ENCODE measurements at regions not wholly inside any gene's neighbourhood (a gene's known extent, or its start where the extent isn't known, plus 50 kb on each side); places are given as distances from the start of the nearest gene placed in this dataset.

- WGBS (ENCODE audit: insufficient coverage): 89% methylated on average over 3 of the region's 4 CpGs
- ATAC-seq (replicated peaks in 1 of 4) (no peak), DNase-seq (no peak)
Observed at GRCh38 chr5:53334431-53334941, 145.9 kb upstream of the FST start.

GRCh38 chr5:53335115-53335514 is 145.3 kb upstream of the FST start:
- ChIA-PET POLR2A (no interaction called here), CTCF (no interaction called here)

More at GRCh38 chr5:53334431-53334941, 145.9 kb upstream of the FST start:
- peaks cover 0 to 12% of the 10 kb centered on the region in 2 donors for H3K27me3 Mint-ChIP-seq
- POLR2A ChIA-PET: interaction anchor here in 1 of 2 donors (0.5 kb wide), 1 partner anchor 18 kb away, joined by 3 read pairs; no protein-coding TSS in a partner anchor
- H3K27ac Mint-ChIP-seq: no peak overlapping the region
- no peak overlapping the region for H3K4me3 Mint-ChIP-seq
- Histone ChIP-seq H3K4me3 (ENCODE audit: control insufficient read depth in 1 of 2, extremely low read depth in 1 of 2, low read length in 1 of 2) (no peak overlapping the region), H3K27me3 (replicated peaks in 1 of 2; ENCODE audit: control insufficient read depth in 2 of 2, extremely low read depth in 1 of 2, insufficient read depth in 2 of 2, low read length in 1 of 2) (no peaks in the 10 kb centered on the region), H3K36me3 (ENCODE audit: control insufficient read depth in 2 of 2, extremely low read depth in 1 of 2, insufficient read depth in 1 of 2, low read length in 1 of 2) (no peaks in the 10 kb centered on the region), H3K9me3 (no peaks in the 10 kb centered on the region), H3K27ac (ENCODE audit: low read length) (no peak overlapping the region), H3K4me1 (ENCODE audit: control insufficient read depth in 1 of 2, extremely low read depth in 1 of 2, insufficient read depth in 2 of 2, low read length in 2 of 2) (no peaks in the 10 kb centered on the region)
- no peaks in the 10 kb centered on the region for H3K9me3 Mint-ChIP-seq
- CTCF ChIA-PET: no interaction called here
- H3K36me3 Mint-ChIP-seq: no peaks in the 10 kb centered on the region
- no peaks in the 10 kb centered on the region for H3K4me1 Mint-ChIP-seq

GRCh38 chr5:53337827-53338226 is 142.6 kb upstream of the FST start:
- ATAC-seq (replicated peaks in 1 of 4) (no peak), DNase-seq (no peak)
- Mint-ChIP-seq H3K4me1 (no peaks in the 10 kb centered on the region), H3K36me3 (no peaks in the 10 kb centered on the region), H3K9me3 (no peaks in the 10 kb centered on the region), H3K27me3 (peaks cover 0 to 9% of the 10 kb centered on the region in 2 donors), H3K27ac (no peak overlapping the region), H3K4me3 (no peak overlapping the region)
- Histone ChIP-seq H3K36me3 (ENCODE audit: control insufficient read depth in 2 of 2, extremely low read depth in 1 of 2, insufficient read depth in 1 of 2, low read length in 1 of 2) (no peaks in the 10 kb centered on the region), H3K4me3 (ENCODE audit: control insufficient read depth in 1 of 2, extremely low read depth in 1 of 2, low read length in 1 of 2) (no peak overlapping the region), H3K27ac (ENCODE audit: low read length) (no peak overlapping the region), H3K27me3 (replicated peaks in 1 of 2; ENCODE audit: control insufficient read depth in 2 of 2, extremely low read depth in 1 of 2, insufficient read depth in 2 of 2, low read length in 1 of 2) (no peaks in the 10 kb centered on the region), H3K4me1 (ENCODE audit: control insufficient read depth in 1 of 2, extremely low read depth in 1 of 2, insufficient read depth in 2 of 2, low read length in 2 of 2) (no peaks in the 10 kb centered on the region), H3K9me3 (no peaks in the 10 kb centered on the region)
- POLR2A ChIA-PET: interaction anchor here in 1 of 2 donors (0.5 kb wide), 1 partner anchor 244 kb away, joined by 3 read pairs; no protein-coding TSS in a partner anchor
- CTCF ChIA-PET: no interaction called here
- WGBS (ENCODE audit: insufficient coverage): no CpG with 5 or more reads among the region's 1 CpG

More at GRCh38 chr5:53335115-53335514, 145.3 kb upstream of the FST start:
- H3K27ac ChIP-seq (ENCODE audit: low read length): no peak overlapping the region
- Mint-ChIP-seq H3K27me3 (peaks cover 0 to 9% of the 10 kb centered on the region in 2 donors), H3K36me3 (no peaks in the 10 kb centered on the region), H3K4me3 (no peak overlapping the region), H3K9me3 (no peaks in the 10 kb centered on the region), H3K4me1 (no peaks in the 10 kb centered on the region), H3K27ac (no peak overlapping the region)
- WGBS (ENCODE audit: insufficient coverage): 83% methylated on average over 1 of the region's 2 CpGs
- H3K4me3 ChIP-seq (ENCODE audit: control insufficient read depth in 1 of 2, extremely low read depth in 1 of 2, low read length in 1 of 2): no peak overlapping the region
- H3K27me3 ChIP-seq (replicated peaks in 1 of 2; ENCODE audit: control insufficient read depth in 2 of 2, extremely low read depth in 1 of 2, insufficient read depth in 2 of 2, low read length in 1 of 2): no peaks in the 10 kb centered on the region
- no peaks in the 10 kb centered on the region for H3K4me1 ChIP-seq (ENCODE audit: control insufficient read depth in 1 of 2, extremely low read depth in 1 of 2, insufficient read depth in 2 of 2, low read length in 2 of 2)
- H3K9me3 ChIP-seq: no peaks in the 10 kb centered on the region
- DNase-seq (no peak), ATAC-seq (replicated peaks in 1 of 4) (no peak)
- no peaks in the 10 kb centered on the region for H3K36me3 ChIP-seq (ENCODE audit: control insufficient read depth in 2 of 2, extremely low read depth in 1 of 2, insufficient read depth in 1 of 2, low read length in 1 of 2)

- ATAC-seq (replicated peaks in 1 of 4): no peak
- DNase-seq: no peak
- ChIA-PET CTCF (no interaction called here), POLR2A (no interaction called here)
- H3K4me3 ChIP-seq (ENCODE audit: control insufficient read depth in 1 of 2, extremely low read depth in 1 of 2, low read length in 1 of 2): no peak overlapping the region
- WGBS (ENCODE audit: insufficient coverage): 67% methylated on average over 1 of the region's 2 CpGs
- H3K36me3 ChIP-seq (ENCODE audit: control insufficient read depth in 2 of 2, extremely low read depth in 1 of 2, insufficient read depth in 1 of 2, low read length in 1 of 2): no peaks in the 10 kb centered on the region
- H3K4me1 ChIP-seq (ENCODE audit: control insufficient read depth in 1 of 2, extremely low read depth in 1 of 2, insufficient read depth in 2 of 2, low read length in 2 of 2): no peaks in the 10 kb centered on the region
- no peak overlapping the region for H3K27ac Mint-ChIP-seq
- H3K27ac ChIP-seq (ENCODE audit: low read length): no peak overlapping the region
- no peaks in the 10 kb centered on the region for H3K4me1 Mint-ChIP-seq
- H3K36me3 Mint-ChIP-seq: no peaks in the 10 kb centered on the region
- H3K9me3 ChIP-seq: no peaks in the 10 kb centered on the region
- H3K27me3 ChIP-seq (replicated peaks in 1 of 2; ENCODE audit: control insufficient read depth in 2 of 2, extremely low read depth in 1 of 2, insufficient read depth in 2 of 2, low read length in 1 of 2): no peaks in the 10 kb centered on the region
- no peak overlapping the region for H3K4me3 Mint-ChIP-seq
- peaks cover 0 to 9% of the 10 kb centered on the region in 2 donors for H3K27me3 Mint-ChIP-seq
- H3K9me3 Mint-ChIP-seq: peaks cover 0 to 2% (median 0%) of the 10 kb centered on the region in 3 donors
Observed at GRCh38 chr5:53338971-53339370, 141.5 kb upstream of the FST start.

GRCh38 chr5:53339962-53340540 is 140.4 kb upstream of the FST start:
- no peak overlapping the region for H3K27ac Mint-ChIP-seq

GRCh38 chr5:53340956-53341750 is 139.3 kb upstream of the FST start:
- Histone ChIP-seq H3K9me3 (no peaks in the 10 kb centered on the region), H3K27me3 (replicated peaks in 1 of 2; ENCODE audit: control insufficient read depth in 2 of 2, extremely low read depth in 1 of 2, insufficient read depth in 2 of 2, low read length in 1 of 2) (no peaks in the 10 kb centered on the region), H3K4me3 (ENCODE audit: control insufficient read depth in 1 of 2, extremely low read depth in 1 of 2, low read length in 1 of 2) (no peak overlapping the region), H3K27ac (ENCODE audit: low read length) (no peak overlapping the region), H3K36me3 (ENCODE audit: control insufficient read depth in 2 of 2, extremely low read depth in 1 of 2, insufficient read depth in 1 of 2, low read length in 1 of 2) (no peaks in the 10 kb centered on the region), H3K4me1 (ENCODE audit: control insufficient read depth in 1 of 2, extremely low read depth in 1 of 2, insufficient read depth in 2 of 2, low read length in 2 of 2) (no peaks in the 10 kb centered on the region)
- Mint-ChIP-seq H3K27ac (no peak overlapping the region), H3K4me1 (no peaks in the 10 kb centered on the region), H3K27me3 (peaks cover 0 to 3% of the 10 kb centered on the region in 2 donors), H3K9me3 (peaks cover 3 to 5% (median 3%) of the 10 kb centered on the region in 3 donors), H3K36me3 (no peaks in the 10 kb centered on the region), H3K4me3 (no peak overlapping the region)
- CTCF ChIA-PET: no interaction called here
- ATAC-seq (replicated peaks in 1 of 4) (no peak), DNase-seq (no peak)
- 94% methylated on average over 3 of the region's 3 CpGs for WGBS (ENCODE audit: insufficient coverage)
- POLR2A ChIA-PET: interaction anchor here in 1 of 2 donors (0.6 kb wide), 1 partner anchor 34 kb away, joined by 3 read pairs; no protein-coding TSS in a partner anchor

More at GRCh38 chr5:53339962-53340540, 140.4 kb upstream of the FST start:
- no peak overlapping the region for H3K27ac ChIP-seq (ENCODE audit: low read length)
- no peaks in the 10 kb centered on the region for H3K9me3 ChIP-seq
- ATAC-seq (replicated peaks in 1 of 4) (no peak), DNase-seq (no peak)
- POLR2A ChIA-PET: no interaction called here
- Mint-ChIP-seq H3K4me3 (no peak overlapping the region), H3K27me3 (peaks cover 0 to 9% of the 10 kb centered on the region in 2 donors), H3K36me3 (no peaks in the 10 kb centered on the region), H3K4me1 (no peaks in the 10 kb centered on the region), H3K9me3 (peaks cover 3 to 5% (median 3%) of the 10 kb centered on the region in 3 donors)
- H3K4me1 ChIP-seq (ENCODE audit: control insufficient read depth in 1 of 2, extremely low read depth in 1 of 2, insufficient read depth in 2 of 2, low read length in 2 of 2): no peaks in the 10 kb centered on the region
- no CpG with 5 or more reads among the region's 2 CpGs for WGBS (ENCODE audit: insufficient coverage)
- H3K27me3 ChIP-seq (replicated peaks in 1 of 2; ENCODE audit: control insufficient read depth in 2 of 2, extremely low read depth in 1 of 2, insufficient read depth in 2 of 2, low read length in 1 of 2): no peaks in the 10 kb centered on the region
- CTCF ChIA-PET: no interaction called here
- H3K36me3 ChIP-seq (ENCODE audit: control insufficient read depth in 2 of 2, extremely low read depth in 1 of 2, insufficient read depth in 1 of 2, low read length in 1 of 2): no peaks in the 10 kb centered on the region
- no peak overlapping the region for H3K4me3 ChIP-seq (ENCODE audit: control insufficient read depth in 1 of 2, extremely low read depth in 1 of 2, low read length in 1 of 2)

All from T-cell (primary cell).